ENCODE measurements at regions not wholly inside any gene's neighbourhood (a gene's known extent, or its start where the extent isn't known, plus 50 kb on each side); places are given as distances from the start of the nearest gene placed in this dataset.

GRCh38 chr6:112717856-112718255 lies 370.7 kb downstream of the RFPL4B start:
- H3K4me2 ChIP-seq, result no peak overlapping the region
- no peaks in the 10 kb centered on the region for H3K79me2 ChIP-seq (ENCODE audit: insufficient read depth)
- H3K4me3 ChIP-seq (ENCODE audit: low read depth in 2 of 2, low read length in 1 of 2), result no peak overlapping the region
- H2AFZ ChIP-seq (ENCODE audit: low read depth), result no peak overlapping the region
- no peaks in the 10 kb centered on the region for H3F3A ChIP-seq (replicated peaks; ENCODE audit: insufficient read depth)
- H3K27ac ChIP-seq (ENCODE audit: low read depth in 2 of 2, low read length in 1 of 2), result no peak overlapping the region
- no peak for TF ChIP-seq POLR2AphosphoS5 (IDR thresholded peaks at IDR 0.05; ENCODE audit: low read depth, low read length)
- TF ChIP-seq, protein P1, sequence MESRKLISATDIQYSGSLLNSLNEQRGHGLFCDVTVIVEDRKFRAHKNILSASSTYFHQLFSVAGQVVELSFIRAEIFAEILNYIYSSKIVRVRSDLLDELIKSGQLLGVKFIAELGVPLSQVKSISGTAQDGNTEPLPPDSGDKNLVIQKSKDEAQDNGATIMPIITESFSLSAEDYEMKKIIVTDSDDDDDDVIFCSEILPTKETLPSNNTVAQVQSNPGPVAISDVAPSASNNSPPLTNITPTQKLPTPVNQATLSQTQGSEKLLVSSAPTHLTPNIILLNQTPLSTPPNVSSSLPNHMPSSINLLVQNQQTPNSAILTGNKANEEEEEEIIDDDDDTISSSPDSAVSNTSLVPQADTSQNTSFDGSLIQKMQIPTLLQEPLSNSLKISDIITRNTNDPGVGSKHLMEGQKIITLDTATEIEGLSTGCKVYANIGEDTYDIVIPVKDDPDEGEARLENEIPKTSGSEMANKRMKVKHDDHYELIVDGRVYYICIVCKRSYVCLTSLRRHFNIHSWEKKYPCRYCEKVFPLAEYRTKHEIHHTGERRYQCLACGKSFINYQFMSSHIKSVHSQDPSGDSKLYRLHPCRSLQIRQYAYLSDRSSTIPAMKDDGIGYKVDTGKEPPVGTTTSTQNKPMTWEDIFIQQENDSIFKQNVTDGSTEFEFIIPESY (IDR thresholded peaks at IDR 0.05; ENCODE audit: borderline replicate concordance, low read depth), result no peak
- TF ChIP-seq MXI1 (IDR thresholded peaks at IDR 0.05; ENCODE audit: low read depth, low read length), result no peak
- TF ChIP-seq RFX5 (IDR thresholded peaks at IDR 0.05; ENCODE audit: low read length), result no peak
- TF ChIP-seq GATA2 (CRISPR knock-in tag; IDR thresholded peaks at IDR 0.05), result no peak
- TF ChIP-seq, protein P2, sequence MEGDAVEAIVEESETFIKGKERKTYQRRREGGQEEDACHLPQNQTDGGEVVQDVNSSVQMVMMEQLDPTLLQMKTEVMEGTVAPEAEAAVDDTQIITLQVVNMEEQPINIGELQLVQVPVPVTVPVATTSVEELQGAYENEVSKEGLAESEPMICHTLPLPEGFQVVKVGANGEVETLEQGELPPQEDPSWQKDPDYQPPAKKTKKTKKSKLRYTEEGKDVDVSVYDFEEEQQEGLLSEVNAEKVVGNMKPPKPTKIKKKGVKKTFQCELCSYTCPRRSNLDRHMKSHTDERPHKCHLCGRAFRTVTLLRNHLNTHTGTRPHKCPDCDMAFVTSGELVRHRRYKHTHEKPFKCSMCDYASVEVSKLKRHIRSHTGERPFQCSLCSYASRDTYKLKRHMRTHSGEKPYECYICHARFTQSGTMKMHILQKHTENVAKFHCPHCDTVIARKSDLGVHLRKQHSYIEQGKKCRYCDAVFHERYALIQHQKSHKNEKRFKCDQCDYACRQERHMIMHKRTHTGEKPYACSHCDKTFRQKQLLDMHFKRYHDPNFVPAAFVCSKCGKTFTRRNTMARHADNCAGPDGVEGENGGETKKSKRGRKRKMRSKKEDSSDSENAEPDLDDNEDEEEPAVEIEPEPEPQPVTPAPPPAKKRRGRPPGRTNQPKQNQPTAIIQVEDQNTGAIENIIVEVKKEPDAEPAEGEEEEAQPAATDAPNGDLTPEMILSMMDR (IDR thresholded peaks at IDR 0.05), result no peak
- no peak for TF ChIP-seq FOXJ3 (CRISPR knock-in tag; IDR thresholded peaks at IDR 0.05)
- no peak for TF ChIP-seq CHD2 (IDR thresholded peaks at IDR 0.05; ENCODE audit: low read length, partially characterized antibody)
- CTCF ChIA-PET, result interaction anchor here (1.3 kb wide), 1 partner anchor 14 kb away, joined by 3 read pairs; no protein-coding TSS in a partner anchor
- H3K9me2 ChIP-seq, result no peaks in the 10 kb centered on the region
- H3K4me1 ChIP-seq (ENCODE audit: control insufficient read depth in 1 of 2, insufficient read depth in 2 of 2, low read depth in 1 of 2, low read length in 1 of 2), result no peaks in the 10 kb centered on the region
- POLR2A ChIA-PET, result no interaction called here
- DNase-seq, result no peak
- H3K36me3 ChIP-seq (replicated peaks in 1 of 2; ENCODE audit: control insufficient read depth in 1 of 2, insufficient read depth in 2 of 2, low read length in 1 of 2), result no peaks in the 10 kb centered on the region
- WGBS (ENCODE audit: low lambda C conversion rate), result 58% methylated on average over 2 of the region's 2 CpGs
- H3K27me3 ChIP-seq (ENCODE audit: insufficient read depth), result no peaks in the 10 kb centered on the region
- no peaks in the 10 kb centered on the region for H4K20me1 ChIP-seq (ENCODE audit: insufficient read depth)
- H3K9me3 ChIP-seq, result no peaks in the 10 kb centered on the region
- no peak overlapping the region for H3K9ac ChIP-seq

- POLR2A ChIA-PET, result no interaction called here
- no peaks in the 10 kb centered on the region for H3K9me3 ChIP-seq
- TF ChIP-seq EP300 (IDR thresholded peaks at IDR 0.05; ENCODE audit: borderline replicate concordance in 1 of 2, low read depth in 1 of 2, low read length in 1 of 2) (no peak), IRF3 (IDR thresholded peaks at IDR 0.05; ENCODE audit: low read depth, low read length) (no peak), ELF1 (IDR thresholded peaks at IDR 0.05) (no peak), NFIC (IDR thresholded peaks at IDR 0.05; ENCODE audit: borderline replicate concordance) (no peak), TEAD4 (IDR thresholded peaks at IDR 0.05; ENCODE audit: borderline replicate concordance, insufficient read depth) (no peak), NRF1 (IDR thresholded peaks at IDR 0.05; ENCODE audit: low read depth, low read length) (no peak), TAF1 (IDR thresholded peaks at IDR 0.05; ENCODE audit: borderline replicate concordance, low read depth, low read length) (no peak), FOXJ3 (CRISPR knock-in tag; IDR thresholded peaks at IDR 0.05) (no peak), MXI1 (IDR thresholded peaks at IDR 0.05; ENCODE audit: low read depth, low read length) (no peak), FOXM1 (IDR thresholded peaks at IDR 0.05; ENCODE audit: low read depth) (no peak), YY1 (IDR thresholded peaks at IDR 0.05; ENCODE audit: low read depth) (no peak)
- TF ChIP-seq, protein P3, sequence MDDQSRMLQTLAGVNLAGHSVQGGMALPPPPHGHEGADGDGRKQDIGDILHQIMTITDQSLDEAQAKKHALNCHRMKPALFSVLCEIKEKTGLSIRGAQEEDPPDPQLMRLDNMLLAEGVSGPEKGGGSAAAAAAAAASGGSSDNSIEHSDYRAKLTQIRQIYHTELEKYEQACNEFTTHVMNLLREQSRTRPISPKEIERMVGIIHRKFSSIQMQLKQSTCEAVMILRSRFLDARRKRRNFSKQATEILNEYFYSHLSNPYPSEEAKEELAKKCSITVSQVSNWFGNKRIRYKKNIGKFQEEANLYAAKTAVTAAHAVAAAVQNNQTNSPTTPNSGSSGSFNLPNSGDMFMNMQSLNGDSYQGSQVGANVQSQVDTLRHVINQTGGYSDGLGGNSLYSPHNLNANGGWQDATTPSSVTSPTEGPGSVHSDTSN (IDR thresholded peaks at IDR 0.05), result no peak
- TF ChIP-seq, protein P4, sequence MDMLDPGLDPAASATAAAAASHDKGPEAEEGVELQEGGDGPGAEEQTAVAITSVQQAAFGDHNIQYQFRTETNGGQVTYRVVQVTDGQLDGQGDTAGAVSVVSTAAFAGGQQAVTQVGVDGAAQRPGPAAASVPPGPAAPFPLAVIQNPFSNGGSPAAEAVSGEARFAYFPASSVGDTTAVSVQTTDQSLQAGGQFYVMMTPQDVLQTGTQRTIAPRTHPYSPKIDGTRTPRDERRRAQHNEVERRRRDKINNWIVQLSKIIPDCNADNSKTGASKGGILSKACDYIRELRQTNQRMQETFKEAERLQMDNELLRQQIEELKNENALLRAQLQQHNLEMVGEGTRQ (IDR thresholded peaks at IDR 0.05; ENCODE audit: borderline replicate concordance, low read depth, low read length), result no peak
These were observed 378.5 kb downstream of the RFPL4B start for GRCh38 chr6:112725541-112726085.

More at GRCh38 chr6:112725541-112726085, 378.5 kb downstream of the RFPL4B start:
- H2AFZ ChIP-seq (ENCODE audit: low read depth), result no peak overlapping the region
- no peak overlapping the region for H3K4me2 ChIP-seq
- WGBS (ENCODE audit: low lambda C conversion rate), result 89% methylated on average over 6 of the region's 6 CpGs
- no peaks in the 10 kb centered on the region for H3K36me3 ChIP-seq (replicated peaks in 1 of 2; ENCODE audit: control insufficient read depth in 1 of 2, insufficient read depth in 2 of 2, low read length in 1 of 2)
- no peaks in the 10 kb centered on the region for H3F3A ChIP-seq (replicated peaks; ENCODE audit: insufficient read depth)
- no peaks in the 10 kb centered on the region for H4K20me1 ChIP-seq (ENCODE audit: insufficient read depth)
- H3K4me1 ChIP-seq (ENCODE audit: control insufficient read depth in 1 of 2, insufficient read depth in 2 of 2, low read depth in 1 of 2, low read length in 1 of 2), result no peaks in the 10 kb centered on the region
- no peak overlapping the region for H3K9ac ChIP-seq
- H3K4me3 ChIP-seq (ENCODE audit: low read depth in 2 of 2, low read length in 1 of 2), result no peak overlapping the region
- no peaks in the 10 kb centered on the region for H3K27me3 ChIP-seq (ENCODE audit: insufficient read depth)
- CTCF ChIA-PET, result no interaction called here
- no peaks in the 10 kb centered on the region for H3K79me2 ChIP-seq (ENCODE audit: insufficient read depth)
- no peak for DNase-seq
- no peaks in the 10 kb centered on the region for H3K9me2 ChIP-seq
- no peak overlapping the region for H3K27ac ChIP-seq (ENCODE audit: low read depth in 2 of 2, low read length in 1 of 2)

Data from SK-N-SH (cell line).